NB4 (cell line): ENCODE measurements at regions not wholly inside any gene's neighbourhood (a gene's known extent, or its start where the extent isn't known, plus 50 kb on each side); places are given as distances from the start of the nearest gene placed in this dataset.

Experiments used
- DNase-seq: peaks from one replicate; pipeline ENCODE4 v3.0.0; 2010; ENCODE audit warnings: low read depth
- H3K4me3 ChIP-seq: one replicate; pipeline ENCODE4 v1.5.1; 2011; ENCODE audit warnings: mild to moderate bottlenecking, low read depth, low read length, moderate library complexity
- MAX ChIP-seq: IDR thresholded peaks from 2 replicates; pipeline ENCODE4 v1.6.1; 2011; ENCODE audit warnings: low read depth, low read length
- MYC ChIP-seq: IDR thresholded peaks from 2 replicates; pipeline ENCODE4 v1.6.1; 2011; ENCODE audit warnings: low read depth, low read length
- POLR2A ChIP-seq: IDR thresholded peaks from 2 replicates; pipeline ENCODE4 v1.6.1; 2011; ENCODE audit warnings: mild to moderate bottlenecking; ENCODE audit not compliant: insufficient read length; ENCODE audit errors: extremely low read depth
- TF ChIP-seq, protein P1 (sequence below): IDR thresholded peaks from one replicate; pipeline ENCODE4 v1.5.1; 2012; ENCODE audit warnings: low read depth, low read length

- H3K4me3 ChIP-seq = no peak overlapping the region
- peak; percentile 56 for DNase-seq
- TF ChIP-seq, protein P1, sequence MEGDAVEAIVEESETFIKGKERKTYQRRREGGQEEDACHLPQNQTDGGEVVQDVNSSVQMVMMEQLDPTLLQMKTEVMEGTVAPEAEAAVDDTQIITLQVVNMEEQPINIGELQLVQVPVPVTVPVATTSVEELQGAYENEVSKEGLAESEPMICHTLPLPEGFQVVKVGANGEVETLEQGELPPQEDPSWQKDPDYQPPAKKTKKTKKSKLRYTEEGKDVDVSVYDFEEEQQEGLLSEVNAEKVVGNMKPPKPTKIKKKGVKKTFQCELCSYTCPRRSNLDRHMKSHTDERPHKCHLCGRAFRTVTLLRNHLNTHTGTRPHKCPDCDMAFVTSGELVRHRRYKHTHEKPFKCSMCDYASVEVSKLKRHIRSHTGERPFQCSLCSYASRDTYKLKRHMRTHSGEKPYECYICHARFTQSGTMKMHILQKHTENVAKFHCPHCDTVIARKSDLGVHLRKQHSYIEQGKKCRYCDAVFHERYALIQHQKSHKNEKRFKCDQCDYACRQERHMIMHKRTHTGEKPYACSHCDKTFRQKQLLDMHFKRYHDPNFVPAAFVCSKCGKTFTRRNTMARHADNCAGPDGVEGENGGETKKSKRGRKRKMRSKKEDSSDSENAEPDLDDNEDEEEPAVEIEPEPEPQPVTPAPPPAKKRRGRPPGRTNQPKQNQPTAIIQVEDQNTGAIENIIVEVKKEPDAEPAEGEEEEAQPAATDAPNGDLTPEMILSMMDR = no peak
Observed at GRCh38 chr10:78502210-78502936, 468.7 kb downstream of the RPS24 start.

GRCh38 chr10:78504181-78504580, 470.5 kb downstream of the RPS24 start:
- no peak overlapping the region for H3K4me3 ChIP-seq
- DNase-seq = no peak
- TF ChIP-seq, protein P1 = no peak
- TF ChIP-seq POLR2A (no peak), MYC (no peak), MAX (no peak)

DNA sequence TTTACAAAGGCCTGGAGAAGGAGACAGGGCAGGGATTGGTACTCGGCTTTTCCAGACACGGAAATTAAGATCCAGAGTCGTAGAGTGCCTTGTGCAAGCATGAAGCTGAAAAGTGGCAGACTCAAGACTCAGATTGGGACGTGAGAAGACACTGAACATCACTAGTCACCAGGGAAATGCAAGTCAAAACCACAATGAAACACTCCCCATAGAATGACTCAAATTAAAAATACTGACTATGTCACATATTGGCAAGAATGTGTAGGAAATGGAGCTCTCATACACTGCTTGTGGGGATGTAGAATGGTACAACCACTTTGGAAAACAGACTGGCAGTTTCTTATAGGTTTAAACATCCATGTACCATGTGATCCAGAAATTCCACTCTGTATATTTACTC, 472.0 kb downstream of the RPS24 start:
- TF ChIP-seq POLR2A (no peak), MAX (no peak), MYC (no peak)
- TF ChIP-seq, protein P1 = no peak
- H3K4me3 ChIP-seq = no peak overlapping the region
- peak; percentile 45 for DNase-seq

DNA sequence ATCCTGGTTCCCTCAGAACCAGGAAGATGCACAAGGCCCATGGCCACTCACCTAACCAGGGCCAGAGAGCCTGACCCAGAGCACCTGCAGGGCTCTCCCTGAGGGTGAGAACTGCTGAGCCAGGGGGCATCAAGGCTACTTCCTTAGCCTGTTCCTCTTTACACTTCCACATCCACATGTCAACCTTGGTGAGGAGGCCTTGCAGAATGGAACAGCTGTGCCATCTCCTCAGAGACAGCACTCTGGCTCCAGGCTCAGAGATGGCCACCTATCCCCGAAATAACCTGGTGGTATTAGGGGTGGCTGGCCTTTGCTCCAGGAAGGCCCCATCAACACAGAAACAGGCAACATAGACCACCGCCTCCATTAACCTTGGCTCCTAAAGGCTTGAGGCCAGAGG, 473.0 kb downstream of the RPS24 start:
- no peak for DNase-seq
- H3K4me3 ChIP-seq = no peak overlapping the region
- TF ChIP-seq POLR2A (no peak), MYC (no peak), MAX (no peak)
- TF ChIP-seq, protein P1 = no peak

- no peak overlapping the region for H3K4me3 ChIP-seq
- TF ChIP-seq MYC = no peak
- no peak for DNase-seq
Observed at GRCh38 chr10:78507510-78508160, 474.0 kb downstream of the RPS24 start.

- H3K4me3 ChIP-seq = no peak overlapping the region
- TF ChIP-seq MYC (no peak), MAX (no peak)
- TF ChIP-seq, protein P1 = no peak
- no peak for DNase-seq
Observed at GRCh38 chr10:78508955-78509748, 475.5 kb downstream of the RPS24 start.
